Common myeloid progenitor, CD34-positive (primary cell): ENCODE measurements at regions not wholly inside any gene's neighbourhood (a gene's known extent, or its start where the extent isn't known, plus 50 kb on each side); places are given as distances from the start of the nearest gene placed in this dataset.
"Not testable (repeated sequence)": the region's sequence is repeated elsewhere in the genome, so short reads cannot be mapped to it uniquely, and the experiment has no call there.

Experiments
- CTCF ChIA-PET: fragments of 350-600 bp; sonication (Branson Sonifier 250); formaldehyde crosslinking; loops from one replicate; lab custom pipeline; 2021; ENCODE audit warnings: antibody characterized with exemption; lab: Charles Lee
- POLR2A ChIA-PET: fragments of 350-600 bp; sonication (Branson Sonifier 250); formaldehyde crosslinking; loops from one replicate; lab custom pipeline; 2021; ENCODE audit warnings: antibody characterized with exemption; lab: Charles Lee
- DNase-seq, 3 donors: peaks; one replicate each; pipeline versions ENCODE4 v3.0.0 to v3.0.0-alpha.2; 2013
- H3K27ac ChIP-seq, 2 experiments: 1 replicate in 1 of 2; 2 replicates in 1 of 2; pipeline ENCODE4 v1.7.0; 2013; ENCODE audit warnings: inconsistent platforms in 2 of 2, low read length in 2 of 2, mild to moderate bottlenecking in 2 of 2, low read depth in 1 of 2, moderate library complexity in 1 of 2; ENCODE audit not compliant: severe bottlenecking in 2 of 2, insufficient read depth in 1 of 2, poor library complexity in 1 of 2
- H3K27me3 ChIP-seq, 5 experiments: replicated peaks in 2 of 5; 1 replicate in 3 of 5; 2 replicates in 2 of 5; pipeline versions ENCODE4 v1.6.1 to v1.7.0; 2013; ENCODE audit warnings: low read length in 4 of 5, mild to moderate bottlenecking in 2 of 5, moderate library complexity in 2 of 5, inconsistent platforms in 1 of 5; ENCODE audit not compliant: insufficient read depth in 5 of 5, control insufficient read depth in 4 of 5
- H3K36me3 ChIP-seq, 4 experiments: 1 replicate in 2 of 4; 2 replicates in 2 of 4; pipeline versions ENCODE4 v1.6.1 to v1.7.0; 2013; ENCODE audit warnings: low read length in 3 of 4, control low read depth in 1 of 4, mild to moderate bottlenecking in 1 of 4; ENCODE audit not compliant: control insufficient read depth in 4 of 4, insufficient read depth in 4 of 4
- H3K4me1 ChIP-seq, 4 experiments: 1 replicate in 3 of 4; 2 replicates in 1 of 4; pipeline versions ENCODE4 v1.6.1 to v1.7.1; 2013; ENCODE audit warnings: low read length in 3 of 4, mild to moderate bottlenecking in 3 of 4, control low read depth in 1 of 4, inconsistent platforms in 1 of 4, moderate library complexity in 1 of 4; ENCODE audit not compliant: control insufficient read depth in 4 of 4, insufficient read depth in 4 of 4; ENCODE audit errors: control extremely low read depth in 1 of 4
- H3K4me3 ChIP-seq, 7 experiments: 1 replicate in 4 of 7; 2 replicates in 3 of 7; pipeline versions ENCODE4 v1.5.1 to v1.7.0; 2013; ENCODE audit warnings: mild to moderate bottlenecking in 7 of 7, low read length in 6 of 7, moderate library complexity in 6 of 7, inconsistent platforms in 2 of 7, low read depth in 2 of 7, control low read depth in 1 of 7; ENCODE audit not compliant: insufficient read depth in 4 of 7, control insufficient read depth in 1 of 7; ENCODE audit errors: extremely low read depth in 1 of 7
- H3K9me3 ChIP-seq, 5 experiments: 1 replicate in 4 of 5; 2 replicates in 1 of 5; pipeline versions ENCODE4 v1.6.1 to v1.7.1; 2013; ENCODE audit warnings: low read length in 4 of 5, mild to moderate bottlenecking in 2 of 5, inconsistent platforms in 1 of 5, low read depth in 1 of 5, moderate library complexity in 1 of 5; ENCODE audit not compliant: control insufficient read depth in 4 of 5, insufficient read depth in 2 of 5; ENCODE audit errors: control extremely low read depth in 1 of 5
- WGBS: methylation state at CpG from one replicate; pipeline ENCODE4 v1.1.5; 2013; ENCODE audit not compliant: insufficient coverage; 5-methylcytosine and 5-hydroxymethylcytosine counted together

DNA sequence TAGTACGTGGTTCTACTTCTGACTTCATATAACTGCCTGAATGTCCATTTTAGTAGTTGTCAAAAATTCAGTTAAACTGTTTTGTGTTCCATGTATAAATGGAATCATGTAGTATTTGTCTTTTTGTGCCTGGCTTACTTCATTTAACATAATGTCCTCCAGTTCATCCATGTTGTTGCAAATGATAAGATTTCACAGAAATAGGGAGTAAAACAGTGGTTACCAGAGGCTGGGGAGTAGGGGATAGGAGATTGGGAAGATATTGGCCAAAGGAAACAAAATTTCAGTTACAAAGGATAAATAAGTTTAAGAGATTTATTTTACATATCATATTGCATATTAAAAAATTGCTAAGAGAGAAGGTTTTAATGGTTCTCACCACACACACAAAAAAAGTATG, 425.0 kb upstream of the MEF2C start:
- H3K4me3 ChIP-seq = no peak overlapping the region
- H3K4me1 ChIP-seq = peaks cover 0 to 7% (median 0%) of the 10 kb centered on the region in 4 experiments
- no peaks in the 10 kb centered on the region for H3K9me3 ChIP-seq
- no peak for DNase-seq
- H3K27me3 ChIP-seq = no peaks in the 10 kb centered on the region
- ChIA-PET CTCF (no interaction called here), POLR2A (no interaction called here)
- H3K27ac ChIP-seq = no peak overlapping the region
- no CpG with 5 or more reads among the region's 1 CpG for WGBS
- H3K36me3 ChIP-seq = no peaks in the 10 kb centered on the region

DNA sequence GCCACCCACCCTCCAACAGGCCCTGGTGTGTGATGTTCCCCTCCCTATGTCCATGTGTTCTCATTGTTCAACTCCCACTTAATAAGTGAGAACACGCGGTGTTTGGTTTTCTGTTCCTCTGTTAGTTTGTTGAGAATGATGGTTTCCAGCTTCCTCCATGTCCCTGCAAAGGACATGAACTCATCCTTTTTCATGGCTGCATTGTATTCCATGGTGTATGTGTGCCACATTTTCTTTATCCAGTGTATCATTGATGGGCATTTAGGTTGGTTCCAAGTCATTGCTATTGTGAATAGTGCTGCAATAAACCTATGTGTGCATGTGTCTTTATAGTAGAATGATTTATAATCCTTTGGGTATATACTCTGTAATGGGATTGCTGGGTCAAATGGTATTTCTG, 424.2 kb upstream of the MEF2C start:
- H3K9me3 ChIP-seq, H3K27ac ChIP-seq, H3K36me3 ChIP-seq, H3K4me3 ChIP-seq, POLR2A ChIA-PET, DNase-seq, H3K4me1 ChIP-seq, CTCF ChIA-PET, H3K27me3 ChIP-seq: not testable (repeated sequence)
- WGBS = no CpG with 5 or more reads among the region's 2 CpGs

DNA sequence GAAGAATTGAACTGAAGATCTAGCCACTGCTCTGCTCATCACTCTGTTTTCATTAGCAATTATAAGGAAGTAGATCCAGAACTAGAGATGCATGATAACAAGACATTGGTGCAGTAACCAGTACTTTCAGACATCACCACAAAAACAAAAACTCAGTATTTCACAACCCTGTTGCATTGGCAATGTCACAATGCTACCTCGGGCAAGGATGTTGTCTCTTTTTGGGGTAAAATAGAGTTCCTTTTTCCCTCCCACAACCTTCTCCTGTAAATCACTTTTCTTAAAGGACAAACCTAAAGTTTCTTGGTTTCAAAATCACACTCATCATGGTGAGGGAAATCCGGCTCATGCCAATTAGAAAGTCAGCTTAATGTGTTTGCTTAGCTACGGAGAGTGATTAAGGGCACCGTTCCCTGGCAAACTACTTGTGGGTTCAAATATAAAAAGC, 420.1 kb upstream of the MEF2C start:
- ChIA-PET CTCF (no interaction called here), POLR2A (no interaction called here)
- H3K9me3 ChIP-seq = no peaks in the 10 kb centered on the region
- H3K4me1 ChIP-seq = peaks cover 0 to 6% (median 0%) of the 10 kb centered on the region in 4 experiments
- DNase-seq = peak in 2 of 3 donors; percentile 29 to 37
- no peak overlapping the region for H3K27ac ChIP-seq
- no peaks in the 10 kb centered on the region for H3K36me3 ChIP-seq
- 88% methylated on average over 1 of the region's 4 CpGs for WGBS
- H3K27me3 ChIP-seq = no peaks in the 10 kb centered on the region
- no peak overlapping the region for H3K4me3 ChIP-seq

DNA sequence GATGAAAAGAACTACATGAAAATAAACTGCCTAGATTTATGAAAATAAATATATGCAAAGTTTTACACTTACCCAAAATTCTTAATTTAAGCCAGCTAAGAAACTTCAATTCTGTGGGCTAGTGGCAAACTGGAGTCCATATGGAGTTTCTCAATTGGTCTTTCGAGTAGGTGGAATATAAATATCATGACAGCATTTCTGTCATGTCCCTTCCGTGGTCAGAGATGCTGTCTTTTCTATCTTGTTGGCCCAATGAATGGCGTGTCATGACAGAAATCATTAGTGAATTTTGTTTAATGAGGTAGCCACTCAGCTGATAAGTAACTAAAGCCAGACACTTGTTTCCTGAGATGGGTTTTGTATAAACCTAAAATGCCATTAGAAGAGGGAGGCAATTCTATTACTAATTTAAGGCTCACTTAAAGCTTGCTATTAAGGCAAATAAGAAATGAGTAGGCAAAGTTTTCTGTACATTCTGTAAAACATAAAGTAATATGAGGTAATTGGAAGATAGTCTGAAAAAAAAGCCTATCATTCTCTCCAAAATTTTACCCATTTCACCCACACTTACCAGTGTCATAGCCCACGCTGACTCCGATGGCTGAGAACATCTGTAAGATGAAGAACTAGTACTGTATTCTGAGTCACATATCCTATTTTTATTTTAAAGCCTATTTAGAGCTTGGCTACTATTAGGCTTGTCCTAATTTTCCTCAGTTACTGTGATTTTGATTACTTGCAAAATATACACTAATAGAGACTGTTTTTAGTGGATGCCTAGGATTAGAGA, 419.3 kb upstream of the MEF2C start:
- WGBS = 89% methylated on average over 3 of the region's 5 CpGs
- Histone ChIP-seq H3K4me1 (peaks cover 0 to 6% (median 0%) of the 10 kb centered on the region in 4 experiments), H3K27me3 (no peaks in the 10 kb centered on the region), H3K27ac (no peak overlapping the region), H3K4me3 (no peak overlapping the region), H3K9me3 (no peaks in the 10 kb centered on the region), H3K36me3 (no peaks in the 10 kb centered on the region)
- CTCF ChIA-PET = no interaction called here
- DNase-seq = no peak
- POLR2A ChIA-PET = no interaction called here

DNA sequence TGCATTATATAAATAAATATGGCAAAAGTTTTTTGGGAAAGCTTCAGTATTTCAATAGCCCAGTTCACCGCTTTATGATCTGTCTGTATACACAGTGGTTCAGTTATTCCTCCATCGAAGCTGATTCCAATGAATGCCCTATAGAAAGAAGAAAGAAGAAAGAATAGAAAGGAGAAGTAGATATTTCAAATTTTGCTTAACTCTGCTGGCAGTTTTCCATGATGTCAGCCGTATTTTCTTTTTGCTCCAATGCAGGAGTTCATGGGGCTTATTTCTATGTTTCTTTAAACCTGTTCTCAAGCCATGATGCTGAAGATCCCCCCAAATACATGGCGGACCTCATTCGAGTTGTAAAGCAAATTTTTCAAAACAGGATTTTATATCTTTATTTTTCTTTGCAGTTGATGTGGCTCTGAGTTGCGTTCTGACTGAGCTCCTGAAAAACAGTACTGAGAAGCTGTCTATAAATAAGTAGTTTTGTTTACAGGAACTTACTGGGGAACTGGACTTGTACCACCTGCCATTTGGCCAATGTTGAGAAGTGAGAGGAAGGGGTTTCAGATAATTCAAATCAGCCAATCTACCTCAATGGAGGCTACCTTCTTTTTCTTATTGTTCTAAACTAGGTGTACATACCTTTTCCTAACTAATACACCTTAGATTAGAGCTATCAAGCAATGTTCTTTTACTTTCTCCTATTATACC, 418.5 kb upstream of the MEF2C start:
- no peaks in the 10 kb centered on the region for H3K36me3 ChIP-seq
- no peak overlapping the region for H3K27ac ChIP-seq
- H3K4me3 ChIP-seq = no peak overlapping the region
- no peaks in the 10 kb centered on the region for H3K9me3 ChIP-seq
- DNase-seq = peak in 1 of 3 donors; percentile 13
- WGBS = 98% methylated on average over 4 of the region's 6 CpGs
- ChIA-PET POLR2A (no interaction called here), CTCF (no interaction called here)
- peaks cover 0 to 6% (median 0%) of the 10 kb centered on the region in 4 experiments for H3K4me1 ChIP-seq
- H3K27me3 ChIP-seq = no peaks in the 10 kb centered on the region

GRCh38 chr5:89300426-89300970, 417.5 kb upstream of the MEF2C start:
- ChIA-PET CTCF (no interaction called here), POLR2A (no interaction called here)
- Histone ChIP-seq H3K36me3 (no peaks in the 10 kb centered on the region), H3K9me3 (no peaks in the 10 kb centered on the region), H3K27me3 (no peaks in the 10 kb centered on the region), H3K27ac (no peak overlapping the region), H3K4me1 (peaks cover 0 to 6% (median 0%) of the 10 kb centered on the region in 4 experiments), H3K4me3 (no peak overlapping the region)
- peak in 2 of 3 donors; percentile 28 to 39 for DNase-seq
- 100% methylated on average over 1 of the region's 2 CpGs for WGBS

GRCh38 chr5:89299998-89300397, 417.0 kb upstream of the MEF2C start:
- H3K4me3 ChIP-seq = no peak overlapping the region
- WGBS = no CpG with 5 or more reads among the region's 2 CpGs
- DNase-seq = no peak
- no peak overlapping the region for H3K27ac ChIP-seq
- H3K27me3 ChIP-seq = no peaks in the 10 kb centered on the region
- H3K36me3 ChIP-seq = no peaks in the 10 kb centered on the region
- POLR2A ChIA-PET = no interaction called here
- H3K4me1 ChIP-seq = peaks cover 0 to 6% (median 0%) of the 10 kb centered on the region in 4 experiments
- CTCF ChIA-PET = no interaction called here
- H3K9me3 ChIP-seq = no peaks in the 10 kb centered on the region
